K562 (cell line): ENCODE measurements at regions not wholly inside any gene's neighbourhood (a gene's known extent, or its start where the extent isn't known, plus 50 kb on each side); places are given as distances from the start of the nearest gene placed in this dataset.

Experiments used
- ATAC-seq: fragments of 200-7000 bp; cut with Tn5 transposase; 3 replicates; pipeline ENCODE4 v1.9.1; 2020; ENCODE audit warnings: moderate library complexity
- BruUV-seq: library from RNA; stranded (reverse); fragments of 400-500 nt; replicated peaks from 2 replicates; lab custom pipeline; 2021; lab: Mats Ljungman, UMichigan
- CTCF ChIA-PET: fragments of 300-600 bp; formaldehyde crosslinking; extraction: SDS; loops from one replicate; lab custom pipeline; 2021; ENCODE audit warnings: low intra/inter-chr PET ratio; lab: Yijun Ruan, JAX
- POLR2A ChIA-PET: fragments of 300-600, 350-650 bp; sonication (Branson Sonifier 250); formaldehyde crosslinking; extraction: SDS; loops from one replicate; lab custom pipeline; 2021; ENCODE audit warnings: antibody characterized with exemption, inconsistent platforms; lab: Yijun Ruan, JAX
- DNase-seq, 4 experiments: peaks; one replicate each; pipeline versions ENCODE4 v3.0.0 to v3.0.0-alpha.2; 2011 to 2018; ENCODE audit warnings: low spot score in 3 of 4, mixed read lengths in 3 of 4; ENCODE audit errors: extremely low read depth in 1 of 4
- FAIRE-seq: peaks from 2 replicates; lab custom pipeline; 2011; peaks lifted over from hg19 to GRCh38; lab: Jason Lieb, UNC
- H2AFZ ChIP-seq: 2 replicates; pipeline ENCODE4 v1.6.0; 2011; ENCODE audit warnings: low read depth, low read length, control low read depth, inconsistent platforms
- H3K27ac ChIP-seq: fragments of 200-600 bp; 3 replicates; pipeline ENCODE4 v1.8.0; 2011; ENCODE audit warnings: low read depth, mild to moderate bottlenecking, control low read depth, inconsistent platforms, low read length, moderate library complexity, mixed read lengths; ENCODE audit errors: extremely low read depth
- H3K27me3 ChIP-seq, 2 experiments: fragments of 300-600 bp in 1 of 2; 2 replicates in 1 of 2; 3 replicates in 1 of 2; pipeline versions ENCODE4 v1.6.0 to v1.8.0; 2011; ENCODE audit warnings: inconsistent platforms in 2 of 2, low read length in 2 of 2, mild to moderate bottlenecking in 1 of 2, mixed read lengths in 1 of 2, moderate library complexity in 1 of 2; ENCODE audit not compliant: control insufficient read depth in 2 of 2, insufficient read depth in 2 of 2
- H3K36me3 ChIP-seq: fragments of 300-600 bp; 3 replicates; pipeline ENCODE4 v1.8.0; 2011; ENCODE audit warnings: mild to moderate bottlenecking, low read length, inconsistent platforms; ENCODE audit not compliant: control insufficient read depth, insufficient read depth
- H3K4me1 ChIP-seq, 2 experiments: fragments of 200-600 bp in 1 of 2; replicated peaks in 1 of 2; 2 replicates in 1 of 2; 3 replicates in 1 of 2; pipeline versions ENCODE4 v1.5.1 to v1.8.0; 2011; ENCODE audit warnings: inconsistent platforms in 2 of 2, low read length in 2 of 2, mild to moderate bottlenecking in 1 of 2, mixed read lengths in 1 of 2, moderate library complexity in 1 of 2; ENCODE audit not compliant: control insufficient read depth in 2 of 2, insufficient read depth in 2 of 2
- H3K4me2 ChIP-seq: 2 replicates; pipeline ENCODE4 v1.6.1; 2011; ENCODE audit warnings: low read length, control low read depth, inconsistent platforms, mixed read lengths; ENCODE audit not compliant: insufficient read depth
- H3K4me3 ChIP-seq: fragments of 200-600 bp; sonication (generic), shearing (Covaris generic); 2 replicates; pipeline ENCODE4 v1.5.1; 2016; ENCODE audit warnings: control low read depth, inconsistent platforms
- H3K79me2 ChIP-seq: fragments of 200-600 bp; 3 replicates; pipeline ENCODE4 v1.8.0; 2011; ENCODE audit warnings: low read length, inconsistent platforms; ENCODE audit not compliant: control insufficient read depth, insufficient read depth
- H3K9ac ChIP-seq, 2 experiments: 2 replicates each; pipeline versions ENCODE4 v1.6.0 to v1.6.1; 2011; ENCODE audit warnings: low read depth in 2 of 2, low read length in 2 of 2, control low read depth in 1 of 2, inconsistent platforms in 1 of 2, mild to moderate bottlenecking in 1 of 2, mixed read lengths in 1 of 2; ENCODE audit not compliant: insufficient read depth in 1 of 2
- H3K9me1 ChIP-seq: one replicate; pipeline ENCODE4 v1.6.0; 2011; ENCODE audit warnings: inconsistent platforms, mild to moderate bottlenecking, low read length, moderate library complexity; ENCODE audit not compliant: control insufficient read depth, insufficient read depth
- H3K9me3 ChIP-seq: replicated peaks from 2 replicates; pipeline ENCODE4 v1.5.1; 2011; ENCODE audit warnings: low read depth, low read length, inconsistent platforms; ENCODE audit not compliant: control insufficient read depth, insufficient read depth
- H4K20me1 ChIP-seq: replicated peaks from 2 replicates; pipeline ENCODE4 v1.6.1; 2011; ENCODE audit warnings: low read length, inconsistent platforms, mixed read lengths; ENCODE audit not compliant: control insufficient read depth, insufficient read depth
- CTCFL ChIP-seq: IDR thresholded peaks from 2 replicates; pipeline ENCODE4 v1.6.1; 2011; ENCODE audit warnings: borderline replicate concordance, low read depth, mild to moderate bottlenecking, moderate library complexity, low read length; ENCODE audit not compliant: insufficient read depth, poor library complexity, severe bottlenecking
- CUX1 ChIP-seq: fragments of 200-800 bp; sonication (Bioruptor generic); IDR thresholded peaks from 2 replicates; pipeline ENCODE4 v1.6.1; 2016; ENCODE audit warnings: missing genetic modification characterization, missing compliant biosample characterization
- ETV1 ChIP-seq: fragments of 450-650 bp; conservative IDR thresholded peaks from 2 replicates; pipeline ENCODE4 v1.6.1; 2016; ENCODE audit warnings: missing genetic modification characterization, control low read depth, low read depth, missing compliant biosample characterization
- WGBS: fragments of 100-300 bp; shearing (Covaris generic); methylation state at CpG from one replicate; pipeline ENCODE4 v1.1.6; 2016; ENCODE audit warnings: low coverage, mixed read lengths; ENCODE audit not compliant: insufficient coverage; ENCODE audit errors: missing lambda C conversion rate; 5-methylcytosine and 5-hydroxymethylcytosine counted together
- in situ Hi-C: fragments of 300-500 bp; cut with MboI; formaldehyde crosslinking; loops from 4 replicates; pipeline ENCODE4 v1.15.0; 2018; ENCODE audit warnings: inconsistent platforms, mixed read lengths
- intact Hi-C: fragments of 100-400 bp; cut with micrococcal nuclease; formaldehyde crosslinking; loops from 2 replicates; pipeline ENCODE4 v1.14.2; 2022
- TF ChIP-seq, protein P1 (sequence below): fragments of 250-450 bp; sonication (Bioruptor Pico); IDR thresholded peaks from 2 replicates; pipeline ENCODE4 v1.5.0; 2021; ENCODE audit warnings: mild to moderate bottlenecking, borderline replicate concordance

- Histone ChIP-seq H3K27ac (no peak overlapping the region), H3K9me3 (no peaks in the 10 kb centered on the region), H4K20me1 (no peaks in the 10 kb centered on the region), H3K4me3 (no peak overlapping the region), H3K4me1 (no peaks in the 10 kb centered on the region), H3K4me2 (no peak overlapping the region), H3K27me3 (peaks cover 3 to 56% of the 10 kb centered on the region in 2 experiments; a peak in 3 of 5 replicates), H3K9ac (no peak overlapping the region), H3K9me1 (no peaks in the 10 kb centered on the region), H3K36me3 (no peaks in the 10 kb centered on the region), H2AFZ (no peak overlapping the region), H3K79me2 (no peaks in the 10 kb centered on the region)
- ChIA-PET POLR2A (no interaction called here), CTCF (no interaction called here)
- in situ Hi-C loops (no loop called here), intact Hi-C loops (no loop called here)
- DNase-seq (no peak), FAIRE-seq (no peak), ATAC-seq (no peak)
- 2% methylated on average over 11 of the region's 17 CpGs for WGBS
- no TSS peak for BruUV-seq
- no peak for TF ChIP-seq CTCFL
- no peak for TF ChIP-seq CUX1
- TF ChIP-seq, protein P1, sequence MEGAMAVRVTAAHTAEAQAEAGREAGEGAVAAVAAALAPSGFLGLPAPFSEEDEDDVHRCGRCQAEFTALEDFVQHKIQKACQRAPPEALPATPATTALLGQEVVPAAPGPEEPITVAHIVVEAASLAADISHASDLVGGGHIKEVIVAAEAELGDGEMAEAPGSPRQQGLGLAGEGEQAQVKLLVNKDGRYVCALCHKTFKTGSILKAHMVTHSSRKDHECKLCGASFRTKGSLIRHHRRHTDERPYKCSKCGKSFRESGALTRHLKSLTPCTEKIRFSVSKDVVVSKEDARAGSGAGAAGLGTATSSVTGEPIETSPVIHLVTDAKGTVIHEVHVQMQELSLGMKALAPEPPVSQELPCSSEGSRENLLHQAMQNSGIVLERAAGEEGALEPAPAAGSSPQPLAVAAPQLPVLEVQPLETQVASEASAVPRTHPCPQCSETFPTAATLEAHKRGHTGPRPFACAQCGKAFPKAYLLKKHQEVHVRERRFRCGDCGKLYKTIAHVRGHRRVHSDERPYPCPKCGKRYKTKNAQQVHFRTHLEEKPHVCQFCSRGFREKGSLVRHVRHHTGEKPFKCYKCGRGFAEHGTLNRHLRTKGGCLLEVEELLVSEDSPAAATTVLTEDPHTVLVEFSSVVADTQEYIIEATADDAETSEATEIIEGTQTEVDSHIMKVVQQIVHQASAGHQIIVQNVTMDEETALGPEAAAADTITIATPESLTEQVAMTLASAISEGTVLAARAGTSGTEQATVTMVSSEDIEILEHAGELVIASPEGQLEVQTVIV (CRISPR knock-in tag) = no peak
- no peak for TF ChIP-seq ETV1 (tag)
Observed at GRCh38 chr10:131724891-131725580, 175.8 kb upstream of the PPP2R2D start.
